HG03432 (cell line): ENCODE measurements at regions not wholly inside any gene's neighbourhood (a gene's known extent, or its start where the extent isn't known, plus 50 kb on each side); places are given as distances from the start of the nearest gene placed in this dataset.

Experiments
- ATAC-seq: cut with Tn5 transposase; IDR thresholded peaks from one replicate; pipeline ENCODE4 v1.9.1; 2021; ENCODE audit warnings: mild to moderate bottlenecking, moderate library complexity; ENCODE audit not compliant: unreplicated experiment

DNA sequence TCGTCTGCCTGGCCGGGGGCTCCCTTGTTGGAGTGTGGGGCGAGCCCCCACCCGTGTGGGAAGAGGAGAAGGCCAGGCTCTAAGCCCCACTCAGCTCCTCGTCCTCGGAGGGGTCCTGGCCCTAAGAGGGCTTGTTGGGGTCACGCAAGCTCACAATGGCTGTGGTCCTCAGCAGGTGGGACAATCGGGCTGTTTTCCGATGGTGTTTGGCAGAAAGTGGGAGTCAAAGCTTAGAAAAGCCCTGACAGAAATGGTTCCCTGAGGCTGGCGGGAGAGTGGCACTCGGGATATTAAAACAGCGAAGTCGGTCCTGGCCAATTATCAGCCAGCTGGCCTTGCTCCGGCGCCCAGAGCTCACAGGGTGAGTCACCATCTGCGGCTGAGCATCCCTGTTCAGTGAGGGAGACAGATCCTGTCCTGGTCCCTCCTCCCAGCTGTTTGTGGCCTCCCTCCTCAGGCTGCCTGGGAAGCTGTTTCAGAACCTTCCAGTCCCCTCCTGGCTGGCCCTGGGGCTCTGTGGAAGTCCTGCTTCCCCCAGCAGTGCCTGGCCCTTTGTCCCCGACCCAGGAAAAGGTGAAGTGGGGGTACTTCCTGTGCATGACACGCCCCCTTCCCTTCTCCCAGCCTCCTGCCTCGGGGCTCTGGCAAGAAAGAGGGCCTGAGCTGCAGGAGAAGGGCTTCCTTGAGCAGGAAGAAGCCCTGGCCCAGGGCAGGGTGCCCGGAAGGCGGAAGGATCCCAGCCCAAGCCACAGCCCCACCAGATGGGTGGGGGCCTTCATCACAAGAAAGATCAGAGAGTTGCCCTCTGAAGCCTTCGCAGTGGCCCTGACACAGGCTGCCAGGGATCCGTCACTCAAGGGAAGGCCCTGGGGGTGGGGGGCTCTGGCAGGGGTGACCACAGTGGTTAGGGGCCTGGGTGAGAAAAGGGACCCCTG is 53.6 kb upstream of the BHLHE23 start:
- ATAC-seq = no peak

DNA sequence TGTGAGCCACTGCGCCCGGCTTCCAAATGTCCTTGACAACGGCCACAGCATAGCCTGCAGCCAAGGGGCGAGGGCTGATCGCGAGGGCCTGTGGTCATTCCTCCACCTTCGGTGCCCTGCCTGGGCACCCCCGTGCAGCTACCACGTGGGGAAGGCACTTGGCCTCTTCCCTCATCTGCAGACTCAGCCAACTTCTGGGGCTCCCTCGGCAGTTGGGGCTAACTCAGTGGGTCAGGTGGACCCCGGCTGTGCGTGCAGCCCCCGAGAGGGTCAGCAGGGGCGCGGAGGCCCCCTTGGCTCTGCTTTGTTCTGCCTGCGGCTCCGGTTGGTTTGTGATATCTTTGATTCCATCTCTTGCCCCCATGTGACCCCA is 52.9 kb upstream of the BHLHE23 start:
- no peak for ATAC-seq

DNA sequence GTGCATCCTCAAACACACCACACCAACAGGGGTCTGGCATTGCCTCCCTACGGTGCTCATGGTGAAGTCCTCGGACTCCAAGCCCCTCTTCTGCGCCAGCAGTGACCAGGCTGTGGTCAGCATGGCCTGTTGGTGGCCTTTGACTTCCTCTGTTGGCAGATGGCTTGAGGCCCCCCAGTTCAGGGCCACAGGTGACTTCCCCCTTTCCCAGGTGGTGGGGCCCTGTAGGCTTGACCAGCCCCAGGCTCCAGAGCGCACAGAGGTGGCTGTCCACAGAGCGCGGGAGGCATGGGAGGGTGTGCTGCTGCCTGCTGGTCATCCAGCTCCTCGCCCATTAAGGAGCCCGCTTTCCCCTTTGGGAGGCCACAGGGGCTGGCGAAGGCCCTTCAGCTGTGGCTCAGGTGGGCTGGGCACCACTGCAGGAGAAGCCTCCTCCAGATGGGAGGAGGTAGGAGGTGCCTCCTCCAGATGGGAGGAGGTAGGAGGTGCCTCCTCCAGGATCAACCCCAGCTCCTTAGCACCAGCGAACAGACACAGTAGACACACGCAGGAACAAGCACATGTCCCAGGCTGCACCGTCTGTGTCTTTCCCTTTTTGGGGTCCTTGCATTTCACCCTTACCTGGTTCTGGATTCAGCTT is 52.1 kb upstream of the BHLHE23 start:
- ATAC-seq = no peak

DNA sequence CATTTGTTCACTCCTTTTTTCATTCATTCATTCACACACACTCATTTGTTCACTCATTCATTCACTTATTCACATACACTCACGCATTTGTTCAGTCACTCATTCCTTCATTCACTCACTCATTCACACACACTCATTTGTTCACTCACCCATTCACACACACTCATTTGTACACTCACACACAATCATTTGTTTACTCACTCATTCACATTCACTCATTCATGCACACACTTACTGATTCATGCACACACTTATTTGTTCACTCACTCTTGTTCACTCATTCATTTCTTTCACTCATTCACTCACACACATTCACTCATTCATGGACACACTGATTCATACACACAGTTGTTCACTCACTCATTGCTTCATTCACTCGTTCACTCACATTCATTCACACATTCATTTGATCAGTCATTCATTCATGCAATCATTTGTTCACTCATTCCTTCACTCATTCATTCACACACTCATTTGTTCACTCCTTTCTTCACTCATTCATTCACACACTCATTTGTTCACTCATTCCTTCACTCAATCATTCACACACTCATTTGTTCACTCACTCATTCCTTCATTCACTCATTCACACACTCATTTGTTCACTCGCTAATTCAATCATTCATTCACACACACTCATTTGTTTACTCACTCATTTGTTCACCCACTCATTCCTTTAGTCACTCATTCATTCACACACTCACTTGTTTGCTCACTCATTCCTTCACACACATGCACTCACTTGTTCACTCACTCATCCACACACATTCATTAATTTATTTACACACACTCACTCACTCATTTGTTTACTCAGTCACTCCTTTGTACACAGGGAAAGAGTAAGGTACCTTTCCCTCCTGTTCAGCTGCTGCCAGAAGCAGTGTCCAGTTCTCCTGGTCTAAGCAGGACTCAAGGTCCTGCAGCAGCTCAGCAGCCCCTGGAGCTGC is 50.7 kb upstream of the BHLHE23 start:
- ATAC-seq = no peak

DNA sequence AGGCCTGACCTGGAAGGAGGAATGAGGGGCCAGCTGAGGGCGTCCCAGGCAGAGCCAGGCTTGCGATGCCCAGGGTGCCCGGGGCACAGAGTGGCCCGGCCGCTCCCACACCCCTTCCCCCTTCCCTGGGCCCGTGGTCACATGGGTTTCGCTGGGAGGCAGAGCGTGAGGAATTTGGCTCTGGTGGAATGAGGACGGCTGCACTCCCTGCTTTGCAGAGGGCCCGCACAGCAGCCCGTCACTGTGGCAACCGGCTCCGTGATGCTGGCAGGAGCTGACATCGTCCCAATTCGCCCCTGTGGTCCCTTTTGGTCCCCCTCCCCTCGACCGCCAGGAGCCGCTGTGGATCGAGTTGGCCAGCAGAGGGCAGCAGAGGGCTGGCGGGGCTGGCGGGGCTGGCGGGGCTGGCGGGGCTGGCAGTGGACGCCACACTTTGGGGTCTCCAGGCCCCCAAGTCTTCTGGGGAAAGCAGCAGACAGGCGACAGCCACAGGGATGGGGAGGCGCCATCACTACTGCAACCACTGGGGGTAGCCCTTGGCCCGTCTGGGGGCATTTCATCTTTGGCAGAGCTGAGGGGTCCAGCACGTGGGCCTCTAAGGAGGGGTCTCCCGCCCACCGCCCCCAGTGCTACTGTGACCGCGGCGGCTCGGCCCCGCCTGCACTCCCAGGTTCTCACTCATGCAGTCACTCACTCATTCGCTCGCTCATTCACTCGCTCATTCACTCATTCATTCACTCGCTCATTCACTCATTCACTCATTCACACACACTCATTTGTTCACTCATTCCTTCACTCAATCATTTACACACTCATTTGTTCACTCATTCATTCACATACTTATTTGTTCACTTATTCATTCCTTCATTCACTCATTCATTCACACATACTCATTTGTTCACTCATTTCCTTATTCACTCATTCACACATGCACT is 49.7 kb upstream of the BHLHE23 start:
- no peak for ATAC-seq
